Motor neuron (in vitro differentiated cells): ENCODE measurements at regions not wholly inside any gene's neighbourhood (a gene's known extent, or its start where the extent isn't known, plus 50 kb on each side); places are given as distances from the start of the nearest gene placed in this dataset.

Experiments used
- ATAC-seq, 8 experiments: fragments of 200-7000 bp; cut with Tn5 transposase; replicated peaks in 6 of 8; 2 replicates each; pipeline ENCODE4 v1.8.0; 2021; ENCODE audit warnings: mild to moderate bottlenecking in 8 of 8, moderate library complexity in 8 of 8
- H3K27ac ChIP-seq, 2 donors: fragments of 250-450 bp; sonication (Bioruptor Pico); 2 replicates each; pipeline ENCODE4 v1.9.0; 2021; ENCODE audit warnings: antibody characterized with exemption in 2 of 2, mild to moderate bottlenecking in 2 of 2, moderate library complexity in 1 of 2
- H3K4me1 ChIP-seq, 2 donors: fragments of 250-450 bp; sonication (Bioruptor Pico); replicated peaks in 1 of 2; 2 replicates each; pipeline ENCODE4 v1.6.1; 2021; ENCODE audit warnings: antibody characterized with exemption in 2 of 2, mild to moderate bottlenecking in 2 of 2, moderate library complexity in 1 of 2
- H3K4me3 ChIP-seq, 5 donors: fragments of 250-450 bp; sonication (Bioruptor Pico); 2 replicates each; pipeline ENCODE4 v1.9.0; 2021; ENCODE audit warnings: antibody characterized with exemption in 5 of 5, mild to moderate bottlenecking in 5 of 5, moderate library complexity in 4 of 5
- WGBS, 10 experiments: fragments of 450-650 bp; shearing (Covaris generic); methylation state at CpG; one replicate each; pipeline ENCODE4 v1.0.0; 2022; 5-methylcytosine and 5-hydroxymethylcytosine counted together
- in situ Hi-C, 9 experiments: fragments of 400-800 bp; cut with MboI; loops; one replicate each; pipeline ENCODE4 v1.15.0; 2021; ENCODE audit warnings: low sequenced_read_pairs in 9 of 9, low pct_unique_long_range_greater_than_20kb in 2 of 9; ENCODE audit not compliant: unreplicated experiment in 9 of 9

DNA sequence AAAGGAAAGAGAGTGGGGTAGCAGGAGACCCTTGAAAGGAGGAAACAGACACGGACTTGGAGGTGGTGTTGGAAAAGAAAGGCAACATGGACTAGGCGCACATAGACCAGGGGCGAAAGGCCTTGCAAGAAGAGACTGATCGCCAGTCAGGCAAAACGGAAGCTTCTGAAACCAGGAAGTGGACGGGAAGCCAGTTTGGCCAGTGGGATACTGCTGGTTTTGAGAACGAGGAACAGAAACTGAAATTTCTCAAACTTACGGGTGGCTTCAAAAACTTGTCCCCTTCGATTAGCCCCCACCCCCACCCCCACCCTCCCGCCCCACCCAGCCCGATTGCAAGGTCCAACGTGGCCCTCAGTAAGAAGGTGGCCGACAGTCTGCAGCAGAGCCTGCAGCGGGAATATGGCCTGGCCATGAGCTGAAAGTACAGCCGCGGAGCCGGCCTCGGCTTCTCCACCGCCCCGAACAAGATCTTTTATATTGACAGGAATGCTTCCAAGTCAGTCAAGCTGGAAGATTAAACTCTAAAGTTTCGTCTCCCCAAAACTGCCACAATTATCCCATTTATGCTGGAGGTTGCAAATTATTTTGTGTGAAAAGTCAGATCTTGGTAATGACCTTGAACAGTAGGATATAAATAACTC lies 364.7 kb downstream of the BCAT1 start:
- ATAC-seq = no peak
- no peaks in the 10 kb centered on the region for H3K4me1 ChIP-seq
- in situ Hi-C loops = loop anchor here in 1 of 9 experiments (25.0 kb wide), 1 partner anchor 178 kb away; no protein-coding TSS in a partner anchor
- 61 to 100% (median 95%) methylated on average over 1 to 12 of the region's 21 CpGs for WGBS, 10 experiments
- no peak overlapping the region for H3K27ac ChIP-seq
- H3K4me3 ChIP-seq = no peak overlapping the region

- WGBS, 10 experiments = 78 to 97% (median 92%) methylated on average over 4 to 18 of the region's 18 CpGs; no CpG with 5 or more reads in 2 of the 10 experiments
- in situ Hi-C loops = loop anchor here in 1 of 9 experiments (25.0 kb wide), 1 partner anchor 179 kb away; no protein-coding TSS in a partner anchor
- Histone ChIP-seq H3K4me1 (no peaks in the 10 kb centered on the region), H3K4me3 (no peak overlapping the region), H3K27ac (no peak overlapping the region)
- ATAC-seq = no peak
Observed at GRCh38 chr12:24582954-24583601, 365.8 kb downstream of the BCAT1 start.

DNA sequence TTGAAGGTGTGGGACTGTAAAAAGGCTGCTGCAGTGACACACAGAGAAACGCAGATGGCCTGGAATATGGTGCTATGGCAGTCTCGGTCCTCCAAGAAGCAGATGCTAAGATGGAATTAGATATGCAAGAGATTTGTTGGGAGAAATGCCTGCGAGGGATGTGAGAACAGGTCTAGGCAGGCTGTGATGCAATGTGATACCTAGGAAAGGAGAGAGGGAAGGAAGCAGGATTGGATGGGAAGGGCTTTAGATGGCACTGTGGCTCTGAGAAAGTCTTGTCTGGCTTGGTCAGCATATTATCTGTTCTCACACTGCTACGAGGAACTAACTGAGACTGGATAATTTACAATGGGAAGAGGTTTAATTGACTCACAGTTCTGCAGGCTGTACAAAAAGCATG lies 374.4 kb downstream of the BCAT1 start:
- 7 to 100% (median 81%) methylated on average over 1 to 4 of the region's 4 CpGs for WGBS, 10 experiments
- in situ Hi-C loops = loop anchor here in 1 of 9 experiments (25.0 kb wide), 1 partner anchor 462 kb away; no protein-coding TSS in a partner anchor
- Histone ChIP-seq H3K4me3 (no peak overlapping the region), H3K27ac (no peak overlapping the region), H3K4me1 (no peaks in the 10 kb centered on the region)
- no peak for ATAC-seq

DNA sequence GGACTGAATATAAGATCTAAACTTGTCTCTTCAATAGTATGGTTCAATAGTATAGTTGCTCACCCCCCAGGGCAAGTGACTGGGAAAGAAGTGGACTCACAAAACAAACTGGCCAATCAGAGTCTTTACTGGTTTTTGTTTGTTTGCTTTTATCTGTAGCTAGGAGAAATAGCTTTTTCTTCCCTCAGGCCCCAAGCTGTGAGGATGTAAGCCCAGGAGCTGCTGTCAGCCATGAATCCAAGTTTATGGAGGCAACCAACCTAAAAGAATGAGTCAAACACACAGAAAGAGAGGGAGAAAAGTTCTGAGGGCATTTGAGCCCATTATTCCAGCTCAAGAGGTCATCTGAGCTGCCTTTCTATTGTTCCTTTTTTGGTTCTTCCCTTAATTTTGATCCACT lies 375.3 kb downstream of the BCAT1 start:
- in situ Hi-C loops = loop anchor here in 1 of 9 experiments (25.0 kb wide), 1 partner anchor 461 kb away; no protein-coding TSS in a partner anchor
- no peak for ATAC-seq
- H3K27ac ChIP-seq = no peak overlapping the region
- no peak overlapping the region for H3K4me3 ChIP-seq
- H3K4me1 ChIP-seq = no peaks in the 10 kb centered on the region

DNA sequence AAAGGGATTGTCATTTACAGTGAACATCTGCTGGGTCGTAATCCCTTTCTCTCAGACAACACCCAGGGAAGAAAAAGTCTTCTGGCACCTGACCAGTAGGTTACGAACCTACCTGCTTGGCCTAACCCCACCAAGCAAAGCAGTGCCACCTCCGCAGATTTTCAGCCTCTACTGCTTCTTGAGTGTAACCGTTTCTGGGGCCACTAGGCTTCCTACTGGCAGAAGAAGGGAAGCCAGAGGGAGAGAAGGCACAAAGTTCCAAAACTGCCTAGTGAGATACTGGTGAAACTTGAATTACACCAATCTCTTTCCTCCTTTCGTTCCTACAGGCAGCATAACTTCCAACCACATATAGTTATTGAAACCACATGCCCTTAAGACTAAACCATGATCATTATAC lies 383.6 kb downstream of the BCAT1 start:
- in situ Hi-C loops = loop anchor here in 1 of 9 experiments (25.0 kb wide), 1 partner anchor 453 kb away; no protein-coding TSS in a partner anchor
- no peak for ATAC-seq
- Histone ChIP-seq H3K4me1 (peaks cover 4 to 8% of the 10 kb centered on the region in 2 donors), H3K27ac (no peak overlapping the region), H3K4me3 (no peak overlapping the region)
- 50 to 100% (median 87%) methylated on average over 1 to 5 of the region's 5 CpGs; no CpG with 5 or more reads in 2 of the 10 experiments for WGBS, 10 experiments

DNA sequence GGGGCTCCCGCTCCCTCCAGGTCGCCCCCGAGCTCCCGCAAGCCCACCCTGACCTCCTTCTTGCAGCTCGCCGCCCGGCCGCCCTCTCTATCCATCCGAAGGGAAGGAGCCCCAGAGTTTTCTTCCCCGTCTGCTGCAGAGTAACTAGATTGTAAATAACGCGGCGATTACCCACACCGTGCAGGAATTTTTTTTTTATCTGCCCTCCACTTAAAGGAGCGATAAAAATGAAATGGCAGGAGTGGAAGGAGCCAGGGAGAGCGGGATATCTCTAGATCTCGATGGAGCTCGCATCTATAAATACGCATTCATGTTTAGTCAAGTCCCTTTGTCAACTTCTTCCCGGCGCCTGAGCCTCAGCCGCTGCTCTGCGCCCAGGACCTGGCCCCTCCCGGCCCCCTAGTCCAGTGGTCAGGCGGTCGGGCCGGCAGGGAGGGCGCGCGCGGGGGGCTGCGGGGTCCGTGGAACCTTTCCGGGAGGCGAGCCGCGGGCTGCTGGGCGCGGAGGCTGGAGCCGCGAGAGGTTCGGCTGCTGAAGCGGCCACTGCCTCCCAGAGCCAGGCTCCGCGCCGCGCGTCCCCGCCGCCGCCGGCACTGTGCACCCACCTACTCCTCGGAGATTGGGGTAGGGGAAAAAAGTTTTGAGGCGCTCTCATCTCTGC lies 386.0 kb downstream of the BCAT1 start:
- WGBS, 10 experiments = 0 to 2% (median 0%) methylated on average over 1 to 10 of the region's 54 CpGs; no CpG with 5 or more reads in 5 of the 10 experiments
- peak overlapping the region; percentile 70 to 73 for H3K27ac ChIP-seq

DNA sequence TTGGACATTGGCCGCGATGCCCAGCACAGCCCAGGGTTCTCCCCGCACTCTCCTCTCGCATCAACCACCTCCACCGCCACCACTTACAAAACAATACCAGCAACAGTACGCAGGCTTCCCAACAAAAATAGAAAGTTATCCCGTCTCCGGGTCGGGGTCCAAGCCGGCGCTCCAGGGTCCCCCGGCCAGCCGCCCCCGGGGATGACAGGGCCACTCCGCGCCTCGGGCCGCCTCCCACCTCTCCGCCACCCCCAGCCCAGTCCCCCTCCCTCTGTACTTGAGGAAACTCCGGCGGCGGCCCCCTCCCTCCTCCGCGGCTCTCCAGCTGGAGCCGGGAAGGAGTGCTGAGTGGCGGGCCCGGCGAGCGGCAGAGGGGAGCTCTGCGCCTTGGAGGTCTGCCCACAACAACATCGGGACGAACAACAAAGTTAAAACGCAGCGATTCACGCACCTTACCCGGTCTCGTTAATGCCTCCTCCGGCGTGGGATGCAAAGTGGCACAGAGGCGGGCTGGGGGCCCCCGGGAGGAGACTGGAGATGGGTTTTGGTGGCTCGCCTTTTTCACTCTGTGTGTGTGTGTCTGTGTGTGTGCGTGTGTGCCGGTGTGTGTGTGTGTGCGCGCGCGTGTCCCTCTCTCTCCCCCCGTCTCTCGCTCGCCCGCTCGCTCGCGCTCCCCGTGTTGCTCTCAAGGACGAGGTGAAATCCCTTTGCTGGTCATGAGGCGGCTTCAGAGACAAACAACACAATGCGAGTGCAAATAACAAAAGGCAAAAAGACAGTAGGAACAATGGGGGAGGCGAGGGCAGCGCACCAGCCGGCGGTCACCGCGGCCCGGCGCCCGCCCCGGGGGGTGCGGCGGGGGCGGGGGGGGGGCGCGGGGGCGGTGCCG lies 386.8 kb downstream of the BCAT1 start:
- WGBS, 10 experiments = 0 to 1% (median 0%) methylated on average over 2 to 23 of the region's 76 CpGs; no CpG with 5 or more reads in 6 of the 10 experiments
- in situ Hi-C loops = loop anchor here in 1 of 9 experiments (25.0 kb wide), 1 partner anchor 450 kb away; no protein-coding TSS in a partner anchor
- peak; percentile 62 to 77 (median 74) for ATAC-seq
- Histone ChIP-seq H3K4me3 (peak overlapping the region; percentile 56 to 93 (median 85)), H3K4me1 (peaks cover 4 to 11% of the 10 kb centered on the region in 2 donors), H3K27ac (peak overlapping the region; percentile 70 to 73)

More for the DNA sequence above, 386.0 kb downstream of the BCAT1 start:
- in situ Hi-C loops = loop anchor here in 1 of 9 experiments (25.0 kb wide), 1 partner anchor 451 kb away; no protein-coding TSS in a partner anchor
- Histone ChIP-seq H3K4me1 (peaks cover 4 to 11% of the 10 kb centered on the region in 2 donors), H3K4me3 (peak overlapping the region; percentile 56 to 93 (median 85))
- peak; percentile 27 to 53 (median 45) for ATAC-seq

DNA sequence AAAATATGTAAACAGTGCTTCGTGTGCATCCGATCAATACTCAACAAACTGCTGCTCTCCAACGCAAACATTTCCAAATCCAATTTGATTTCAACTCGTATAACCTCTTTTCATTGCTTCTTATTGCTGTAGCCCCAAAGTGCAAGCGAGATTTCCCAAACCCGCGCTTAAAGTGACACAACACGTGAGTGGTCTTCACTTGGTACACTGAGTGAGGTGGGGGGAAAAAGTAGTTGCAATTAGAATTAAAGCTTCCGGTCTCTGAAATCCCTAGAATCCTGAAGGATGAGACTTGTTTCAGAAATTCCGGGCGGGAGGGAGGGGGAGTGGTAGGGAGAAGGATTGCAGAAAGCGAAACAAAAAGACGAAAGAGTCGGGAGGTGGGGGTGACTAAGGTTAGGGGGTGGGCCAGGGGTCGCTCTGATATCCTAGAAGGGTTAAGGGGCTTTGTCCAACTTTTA lies 387.5 kb downstream of the BCAT1 start:
- H3K4me1 ChIP-seq = peaks cover 4 to 11% of the 10 kb centered on the region in 2 donors
- in situ Hi-C loops = loop anchor here in 1 of 9 experiments (25.0 kb wide), 1 partner anchor 449 kb away; no protein-coding TSS in a partner anchor
- WGBS, 10 experiments = 0 to 5% (median 0%) methylated on average over 1 to 13 of the region's 15 CpGs; no CpG with 5 or more reads in 2 of the 10 experiments

GRCh38 chr12:24560831-24561271 lies 388.1 kb downstream of the BCAT1 start:
- Histone ChIP-seq H3K4me3 (peak overlapping the region; percentile 56 to 93 (median 85)), H3K4me1 (peaks cover 4 to 11% of the 10 kb centered on the region in 2 donors), H3K27ac (peak overlapping the region in 1 of 2 donors; percentile 20)
- 0 to 6% (median 0%) methylated on average over 1 to 2 of the region's 2 CpGs; no CpG with 5 or more reads in 6 of the 10 experiments for WGBS, 10 experiments
- in situ Hi-C loops = loop anchor here in 1 of 9 experiments (25.0 kb wide), 1 partner anchor 449 kb away; no protein-coding TSS in a partner anchor
- ATAC-seq = no peak

More for the DNA sequence above, 387.5 kb downstream of the BCAT1 start:
- Histone ChIP-seq H3K4me3 (peak overlapping the region; percentile 56 to 93 (median 85)), H3K27ac (peak overlapping the region in 1 of 2 donors; percentile 73)
- ATAC-seq = peak; percentile 0 to 40 (median 2)

DNA sequence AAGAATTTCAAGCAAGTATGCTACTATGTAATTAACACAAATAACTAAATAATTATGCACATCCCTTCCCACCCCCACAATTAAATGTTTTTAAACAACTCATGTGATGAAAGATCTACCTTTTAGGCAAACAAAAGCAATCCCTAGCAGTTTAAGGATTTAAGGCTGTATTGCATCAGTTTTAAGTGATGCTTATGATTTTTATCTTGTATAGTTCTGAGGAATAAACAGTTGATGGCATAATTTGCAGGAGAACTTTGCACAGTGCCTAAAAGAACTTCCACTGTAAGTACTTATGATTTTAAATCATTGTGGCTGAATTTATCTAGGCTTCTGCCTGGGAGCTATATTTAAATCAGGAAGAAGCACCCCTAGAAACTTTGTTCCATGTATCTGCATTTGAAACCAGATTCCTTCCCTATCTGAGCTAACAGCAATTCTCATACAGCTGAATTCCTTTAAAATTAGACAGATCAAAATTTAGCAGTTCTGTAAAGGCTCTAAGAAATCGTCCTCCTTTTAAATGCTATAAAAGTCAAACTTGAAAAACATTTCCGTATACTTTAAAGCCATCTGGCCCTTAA lies 388.6 kb downstream of the BCAT1 start:
- peak overlapping the region; percentile 56 to 93 (median 85) for H3K4me3 ChIP-seq
- 0 to 100% (median 2%) methylated on average over 1 to 2 of the region's 2 CpGs; no CpG with 5 or more reads in 4 of the 10 experiments for WGBS, 10 experiments
- H3K27ac ChIP-seq = no peak overlapping the region
- H3K4me1 ChIP-seq = peaks cover 4 to 11% of the 10 kb centered on the region in 2 donors
- in situ Hi-C loops = loop anchor here in 1 of 9 experiments (25.0 kb wide), 1 partner anchor 448 kb away; no protein-coding TSS in a partner anchor
- no peak for ATAC-seq

DNA sequence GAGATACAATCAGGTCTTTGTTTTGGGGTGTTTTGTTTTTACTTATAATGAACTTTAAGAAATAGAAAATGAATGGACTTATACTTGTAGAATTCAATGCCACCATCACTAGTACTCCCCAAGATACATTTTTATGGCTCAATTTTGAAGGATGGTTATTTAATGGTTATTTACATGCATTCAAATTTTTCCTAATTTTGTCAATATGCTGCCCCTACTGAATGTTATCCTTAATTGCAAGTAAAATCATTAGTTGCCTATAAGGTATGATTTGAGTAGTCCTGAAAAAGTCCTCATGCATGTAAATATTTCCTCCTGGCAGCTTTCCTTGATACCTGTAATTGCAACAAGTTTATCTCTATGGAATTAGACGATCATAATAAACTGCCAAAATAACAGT lies 391.2 kb downstream of the BCAT1 start:
- in situ Hi-C loops = loop anchor here in 1 of 9 experiments (25.0 kb wide), 1 partner anchor 445 kb away; no protein-coding TSS in a partner anchor
- Histone ChIP-seq H3K4me3 (no peak overlapping the region), H3K4me1 (peaks cover 0 to 11% of the 10 kb centered on the region in 2 donors), H3K27ac (no peak overlapping the region)
- 56 to 100% (median 93%) methylated on average over 1 of the region's 1 CpG; no CpG with 5 or more reads in 1 of the 10 experiments for WGBS, 10 experiments
- ATAC-seq = no peak
